CD14-positive monocyte (primary cell): ENCODE measurements at regions not wholly inside any gene's neighbourhood (a gene's known extent, or its start where the extent isn't known, plus 50 kb on each side); places are given as distances from the start of the nearest gene placed in this dataset.

Source experiments
- DNase-seq, 3 donors: peaks; one replicate each; pipeline ENCODE4 v3.0.0-alpha.2; 2011 to 2022
- H2AFZ ChIP-seq: 2 replicates; pipeline ENCODE4 v1.6.0; 2012; ENCODE audit warnings: mild to moderate bottlenecking, low read depth, low read length, inconsistent platforms; ENCODE audit not compliant: insufficient read depth, poor library complexity, severe bottlenecking
- H3K27ac ChIP-seq, 2 donors: 1 replicate in 1 of 2; 2 replicates in 1 of 2; pipeline ENCODE4 v1.5.1; 2012 to 2013; ENCODE audit warnings: low read length in 2 of 2, control low read depth in 1 of 2, inconsistent platforms in 1 of 2, low read depth in 1 of 2, mild to moderate bottlenecking in 1 of 2
- H3K27me3 ChIP-seq, 2 donors: one replicate each; pipeline versions ENCODE4 v1.6.0 to v1.6.1; 2011 to 2013; ENCODE audit warnings: low read length in 2 of 2; ENCODE audit not compliant: control insufficient read depth in 2 of 2, insufficient read depth in 2 of 2
- H3K36me3 ChIP-seq, 2 donors: replicated peaks in 1 of 2; 1 replicate in 1 of 2; 2 replicates in 1 of 2; pipeline versions ENCODE4 v1.5.1 to v1.6.1; 2012 to 2013; ENCODE audit warnings: low read length in 2 of 2, control low read depth in 1 of 2, inconsistent platforms in 1 of 2, mild to moderate bottlenecking in 1 of 2; ENCODE audit not compliant: insufficient read depth in 2 of 2, control insufficient read depth in 1 of 2
- H3K4me1 ChIP-seq, 2 donors: 1 replicate in 1 of 2; 2 replicates in 1 of 2; pipeline versions ENCODE4 v1.5.1 to v1.6.1; 2012 to 2013; ENCODE audit warnings: low read length in 2 of 2, control low read depth in 1 of 2, inconsistent platforms in 1 of 2, mild to moderate bottlenecking in 1 of 2, moderate library complexity in 1 of 2; ENCODE audit not compliant: insufficient read depth in 2 of 2, control insufficient read depth in 1 of 2
- H3K4me2 ChIP-seq: replicated peaks from 2 replicates; pipeline ENCODE3; 2012; ENCODE audit warnings: low read length, moderate library complexity, mild to moderate bottlenecking; ENCODE audit not compliant: poor library complexity, severe bottlenecking; ENCODE audit errors: extremely low read depth
- H3K4me3 ChIP-seq, 3 experiments: fragments of 200-600 bp in 1 of 3; sonication (generic) in 1 of 3; replicated peaks in 1 of 3; 1 replicate in 2 of 3; 2 replicates in 1 of 3; pipeline ENCODE4 v1.5.1; 2011 to 2013; ENCODE audit warnings: low read length in 3 of 3, mild to moderate bottlenecking in 3 of 3, control low read depth in 2 of 3, low read depth in 2 of 3, inconsistent platforms in 1 of 3, moderate library complexity in 1 of 3
- H3K79me2 ChIP-seq: 2 replicates; pipeline ENCODE4 v1.6.0; 2012; ENCODE audit warnings: mild to moderate bottlenecking, control low read depth, inconsistent platforms, low read length, moderate library complexity; ENCODE audit not compliant: insufficient read depth
- H3K9ac ChIP-seq: 2 replicates; pipeline ENCODE4 v1.6.0; 2017; ENCODE audit warnings: low read length, mild to moderate bottlenecking; ENCODE audit not compliant: insufficient read depth, poor library complexity, severe bottlenecking
- H3K9me3 ChIP-seq, 2 donors: replicated peaks in 1 of 2; 1 replicate in 1 of 2; 2 replicates in 1 of 2; pipeline versions ENCODE4 v1.5.1 to v1.6.1; 2012 to 2013; ENCODE audit warnings: low read length in 2 of 2, control low read depth in 1 of 2; ENCODE audit not compliant: control insufficient read depth in 1 of 2, insufficient read depth in 1 of 2
- H4K20me1 ChIP-seq: 2 replicates; pipeline ENCODE4 v1.6.0; 2012; ENCODE audit warnings: mild to moderate bottlenecking, low read length, control low read depth, moderate library complexity; ENCODE audit not compliant: insufficient read depth
- H3K27ac Mint-ChIP-seq, 7 donors: one replicate each; pipeline ENCODE4 v1.8.0; 2020; ENCODE audit warnings: mild to moderate bottlenecking in 7 of 7, mixed read lengths in 7 of 7, moderate library complexity in 6 of 7, inconsistent platforms in 2 of 7
- H3K27me3 Mint-ChIP-seq, 3 donors: one replicate each; pipeline ENCODE4 v1.8.0; 2021 to 2022; ENCODE audit warnings: low read depth in 3 of 3, mild to moderate bottlenecking in 3 of 3, mixed read lengths in 3 of 3, moderate library complexity in 3 of 3, inconsistent platforms in 1 of 3
- H3K36me3 Mint-ChIP-seq, 2 donors: one replicate each; pipeline ENCODE4 v1.8.0; 2020; ENCODE audit warnings: mixed read lengths in 2 of 2, inconsistent platforms in 1 of 2, mild to moderate bottlenecking in 1 of 2
- H3K4me1 Mint-ChIP-seq: one replicate; pipeline ENCODE4 v1.8.0; 2020; ENCODE audit warnings: mild to moderate bottlenecking, mixed read lengths
- H3K4me3 Mint-ChIP-seq, 2 donors: one replicate each; pipeline ENCODE4 v1.8.0; 2020; ENCODE audit warnings: mild to moderate bottlenecking in 2 of 2, mixed read lengths in 2 of 2, moderate library complexity in 1 of 2
- H3K9me3 Mint-ChIP-seq, 7 donors: one replicate each; pipeline ENCODE4 v1.8.0; 2020 to 2022; ENCODE audit warnings: mixed read lengths in 7 of 7, mild to moderate bottlenecking in 6 of 7, moderate library complexity in 6 of 7, inconsistent platforms in 2 of 7
- CTCF ChIP-seq: fragments of 200-600 bp; IDR thresholded peaks from one replicate; pipeline ENCODE4 v1.8.0; 2022; ENCODE audit warnings: antibody characterized with exemption, mild to moderate bottlenecking
- WGBS: methylation state at CpG from one replicate; pipeline ENCODE4 v1.1.5; 2013; ENCODE audit warnings: missing lambda C conversion rate; ENCODE audit not compliant: insufficient coverage; 5-methylcytosine and 5-hydroxymethylcytosine counted together
- intact Hi-C, 2 donors: fragments of 100-400 bp; cut with micrococcal nuclease; formaldehyde crosslinking; loops; one replicate each; pipeline versions ENCODE4 v1.15.0 to v1.15.1; 2023

DNA sequence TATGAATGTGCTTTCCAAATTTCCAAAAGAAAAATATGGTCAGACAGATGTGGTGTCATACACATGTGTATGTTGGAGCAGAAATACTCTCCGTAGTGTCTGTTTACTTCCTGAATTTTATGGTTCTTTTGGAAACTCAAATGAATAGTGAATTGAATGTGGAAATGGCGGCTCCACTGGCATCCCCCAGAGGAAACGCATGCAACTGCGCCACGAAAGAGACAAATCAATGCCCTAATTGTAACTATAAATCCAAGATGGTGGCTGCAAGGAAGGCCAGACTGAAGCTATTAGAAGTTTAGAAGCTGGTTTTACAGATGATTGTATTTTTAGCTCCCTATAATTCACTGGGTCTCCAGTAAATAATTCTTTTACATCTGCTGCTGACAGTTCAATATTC lies 246.7 kb downstream of the FGFR2 start:
- intact Hi-C loops = no loop called here
- Histone ChIP-seq H3K27me3 (no peaks in the 10 kb centered on the region), H3K4me2 (no peak overlapping the region), H3K9me3 (peaks cover 0 to 14% of the 10 kb centered on the region in 2 donors), H3K4me3 (no peak overlapping the region), H2AFZ (no peak overlapping the region), H3K27ac (no peak overlapping the region), H3K4me1 (no peaks in the 10 kb centered on the region), H3K79me2 (no peaks in the 10 kb centered on the region), H3K36me3 (no peaks in the 10 kb centered on the region), H3K9ac (no peak overlapping the region), H4K20me1 (no peaks in the 10 kb centered on the region)
- H3K36me3 Mint-ChIP-seq = no peaks in the 10 kb centered on the region
- H3K27me3 Mint-ChIP-seq = peaks cover 0 to 3% (median 2%) of the 10 kb centered on the region in 3 donors
- H3K4me3 Mint-ChIP-seq = no peak overlapping the region
- TF ChIP-seq CTCF = no peak
- no peaks in the 10 kb centered on the region for H3K4me1 Mint-ChIP-seq
- H3K9me3 Mint-ChIP-seq = peaks cover 1 to 31% (median 7%) of the 10 kb centered on the region in 7 donors
- no CpG with 5 or more reads among the region's 5 CpGs for WGBS
- no peak for DNase-seq
- no peak overlapping the region for H3K27ac Mint-ChIP-seq

DNA sequence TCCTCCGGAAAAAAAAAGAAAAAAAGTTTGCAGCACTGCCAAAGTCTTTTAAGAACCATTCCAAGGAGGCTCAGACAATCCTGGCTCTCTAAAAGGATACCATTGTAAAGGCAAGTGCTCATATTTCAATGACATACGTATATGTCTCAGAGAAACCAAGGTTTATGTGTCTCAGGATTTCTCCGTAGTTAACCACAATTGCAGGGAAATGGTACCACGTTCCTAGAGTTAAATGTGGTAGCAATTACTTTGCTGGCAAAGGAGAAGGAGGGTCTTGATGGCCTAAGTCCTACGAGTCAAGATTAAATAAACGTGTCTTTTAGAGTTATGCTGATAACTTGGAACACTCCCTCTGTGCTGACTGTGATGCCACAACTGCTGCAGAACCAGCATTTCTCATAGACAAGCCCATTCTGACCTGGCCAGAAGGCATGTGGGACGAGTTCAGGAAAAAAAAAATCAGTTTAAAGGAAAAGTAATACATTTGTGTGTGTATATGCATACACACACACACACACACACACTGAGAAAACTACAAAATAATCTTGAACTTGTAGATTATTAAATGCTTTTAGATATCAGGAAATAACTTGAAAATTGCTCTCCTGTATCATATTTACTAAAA lies 245.9 kb downstream of the FGFR2 start:
- Histone ChIP-seq H3K4me2 (no peak overlapping the region), H3K27ac (no peak overlapping the region), H3K27me3 (no peaks in the 10 kb centered on the region), H3K9me3 (peaks cover 0 to 14% of the 10 kb centered on the region in 2 donors), H4K20me1 (no peaks in the 10 kb centered on the region), H2AFZ (no peak overlapping the region), H3K79me2 (no peaks in the 10 kb centered on the region), H3K9ac (no peak overlapping the region), H3K4me3 (no peak overlapping the region), H3K36me3 (no peaks in the 10 kb centered on the region), H3K4me1 (no peaks in the 10 kb centered on the region)
- no peak overlapping the region for H3K27ac Mint-ChIP-seq
- H3K27me3 Mint-ChIP-seq = peaks cover 0 to 4% (median 3%) of the 10 kb centered on the region in 3 donors
- H3K9me3 Mint-ChIP-seq = peaks cover 1 to 31% (median 7%) of the 10 kb centered on the region in 7 donors
- no peaks in the 10 kb centered on the region for H3K4me1 Mint-ChIP-seq
- WGBS = 80% methylated on average over 3 of the region's 7 CpGs
- H3K4me3 Mint-ChIP-seq = no peak overlapping the region
- intact Hi-C loops = no loop called here
- no peak for TF ChIP-seq CTCF
- no peaks in the 10 kb centered on the region for H3K36me3 Mint-ChIP-seq
- DNase-seq = no peak
